Amniotic epithelial cell (primary cell): ENCODE measurements at regions not wholly inside any gene's neighbourhood (a gene's known extent, or its start where the extent isn't known, plus 50 kb on each side); places are given as distances from the start of the nearest gene placed in this dataset.
"Not testable (repeated sequence)": the region's sequence is repeated elsewhere in the genome, so short reads cannot be mapped to it uniquely, and the experiment has no call there.

Experiments used
- DNase-seq: peaks from one replicate; pipeline ENCODE4 v3.0.0-alpha.2; 2010; ENCODE audit warnings: low read depth

DNA sequence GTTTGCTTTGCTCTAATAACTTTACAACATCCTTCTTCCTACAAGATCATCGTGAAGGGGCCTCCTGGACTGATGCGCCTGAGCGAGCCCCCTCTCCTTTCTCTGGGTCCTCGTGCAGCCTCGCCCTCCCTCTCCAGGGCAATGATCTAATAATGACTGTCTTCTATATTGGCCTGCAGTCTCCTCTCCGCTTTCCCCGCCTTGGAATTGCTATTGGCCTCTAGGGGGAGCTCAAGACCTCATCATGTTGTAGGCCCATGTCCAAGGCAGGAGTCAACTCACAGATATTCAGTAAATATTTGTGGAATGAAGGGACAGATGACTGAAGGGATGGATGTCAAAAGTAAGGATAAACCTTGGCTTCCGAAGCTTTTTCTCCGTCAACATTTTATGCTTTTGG, 1180.3 kb downstream of the TYW1 start:
- DNase-seq = peak; percentile 7

DNA sequence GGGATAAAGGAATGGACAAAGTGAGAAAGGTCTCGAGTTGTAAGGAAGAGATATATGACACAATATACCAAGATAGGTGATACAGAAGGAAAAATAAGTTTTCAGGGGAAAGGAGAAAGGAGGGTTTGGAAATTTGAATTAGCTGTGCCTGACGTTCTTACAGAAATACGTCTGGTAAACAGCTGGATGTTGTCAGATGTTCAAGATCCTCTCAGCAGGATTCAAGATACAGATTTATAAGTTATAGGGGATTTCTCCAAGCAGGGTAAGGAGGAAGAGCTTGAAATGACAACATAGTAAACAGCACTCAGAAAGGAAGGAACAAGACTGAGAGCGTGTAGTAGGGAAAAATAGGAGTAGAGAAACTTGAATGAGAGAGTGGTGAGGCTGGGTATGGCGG, 1184.1 kb downstream of the TYW1 start:
- no peak for DNase-seq

DNA sequence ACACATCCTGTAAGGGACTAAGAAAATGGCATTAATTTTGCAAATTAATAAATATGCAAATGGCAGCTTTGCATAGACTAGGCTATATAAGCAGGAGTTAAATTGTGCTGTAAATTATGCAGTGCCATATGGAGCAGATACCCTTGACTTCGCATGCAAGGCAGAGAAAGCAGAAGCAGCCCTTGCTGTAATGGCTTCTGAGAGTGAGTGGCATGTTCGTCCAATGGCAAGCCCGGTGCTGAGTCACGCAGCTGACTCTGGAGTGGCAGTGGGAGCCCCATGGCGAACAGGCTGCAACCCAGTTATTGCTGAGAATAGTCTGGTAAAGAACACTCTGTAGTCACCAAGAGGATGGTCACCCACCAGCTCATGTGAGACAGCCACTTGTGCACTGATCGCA, 1186.5 kb downstream of the TYW1 start:
- no peak for DNase-seq

DNA sequence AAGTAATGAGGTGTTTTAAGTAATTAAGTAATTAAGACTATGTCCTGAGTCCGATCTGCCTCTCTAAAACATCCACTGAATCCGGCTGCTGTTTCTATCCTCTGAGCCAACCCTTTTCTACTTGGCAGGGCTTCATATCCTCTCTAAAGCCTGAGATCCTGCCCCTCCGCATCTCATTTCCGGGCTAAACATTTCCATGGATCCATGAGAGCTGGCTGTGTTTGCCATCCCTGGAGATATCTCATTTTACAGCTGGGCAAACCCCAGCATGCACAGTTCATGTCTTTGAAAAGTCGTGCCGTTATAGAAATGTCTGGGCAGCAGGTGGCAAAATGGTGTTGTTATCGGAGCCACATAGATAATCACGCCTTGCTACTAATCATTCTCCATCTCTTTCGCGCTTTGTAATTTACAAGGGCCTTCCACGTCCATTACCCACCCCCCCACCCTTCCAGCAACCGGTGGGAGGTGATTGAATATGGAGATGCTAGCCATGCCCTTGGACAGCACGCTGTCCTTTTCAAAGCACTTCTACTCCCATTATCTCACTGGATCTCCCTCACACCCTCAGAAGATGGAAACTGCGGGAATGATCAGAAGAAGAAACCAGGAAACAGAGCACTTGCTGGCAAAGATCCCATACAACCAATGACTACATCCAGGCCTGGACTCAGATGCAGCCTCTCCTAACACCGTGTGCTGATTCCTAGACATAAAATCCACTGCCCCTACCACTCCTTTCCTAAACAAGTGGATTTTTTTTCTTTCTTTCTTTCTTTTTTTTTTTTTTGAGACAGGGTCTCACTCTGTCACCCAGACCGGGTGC, 1189.2 kb downstream of the TYW1 start:
- DNase-seq = no peak

DNA sequence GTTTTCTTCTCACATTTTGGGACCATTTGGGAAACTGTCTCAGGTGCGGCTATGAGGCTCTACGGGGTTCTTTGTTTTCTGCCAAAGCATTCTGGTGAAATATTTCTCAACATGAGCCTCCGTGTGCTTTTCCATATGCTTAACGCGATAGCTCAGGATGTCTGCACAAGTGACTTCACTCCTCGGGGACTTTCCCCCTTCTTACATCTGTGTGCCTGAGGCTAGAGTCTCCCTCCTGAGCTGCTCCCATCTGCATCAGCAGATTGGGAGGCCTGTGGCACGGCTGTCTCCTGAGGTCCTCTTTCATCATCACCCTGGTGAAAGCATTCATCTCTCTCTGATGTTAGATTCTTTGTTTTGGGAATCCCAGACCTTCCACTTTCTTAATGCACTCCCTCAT, 1190.9 kb downstream of the TYW1 start:
- DNase-seq = no peak

DNA sequence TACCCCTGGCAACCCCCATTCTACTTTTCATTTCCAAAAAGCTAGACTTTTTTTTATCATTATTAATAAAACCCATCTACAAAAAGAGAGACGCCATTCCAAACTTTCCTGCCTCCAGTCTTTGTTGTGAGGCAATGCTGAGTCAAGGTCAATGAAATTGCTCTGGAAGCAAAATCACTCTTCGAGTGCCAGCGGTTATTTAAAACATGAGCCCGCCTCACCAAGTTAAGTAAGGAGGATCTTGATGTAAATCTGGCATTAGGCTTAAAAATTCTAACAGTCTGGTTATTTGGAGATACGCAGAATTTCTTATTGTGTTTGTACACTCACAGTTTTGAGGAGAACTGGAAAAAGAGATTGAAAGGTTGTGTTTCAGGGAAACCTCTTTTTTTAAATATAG, 1196.3 kb downstream of the TYW1 start:
- DNase-seq = no peak

DNA sequence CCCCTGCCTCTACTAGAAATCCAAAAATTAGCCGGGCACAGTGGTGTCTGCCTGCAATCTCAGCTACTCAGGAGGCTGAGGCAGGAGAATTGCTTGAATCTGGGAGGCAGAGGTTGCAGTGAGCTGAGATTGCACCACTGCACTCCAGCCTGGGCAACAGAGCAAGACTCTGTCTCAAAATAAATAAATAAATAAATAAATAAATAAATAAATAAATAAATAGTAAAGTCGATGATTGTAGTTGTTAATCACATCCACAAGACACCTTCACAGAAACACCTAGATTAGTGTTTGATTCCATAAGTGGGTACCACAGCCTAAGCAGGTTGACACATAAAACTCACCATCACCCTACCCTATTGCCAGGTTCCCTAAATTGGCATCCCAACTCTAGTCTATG, 1199.0 kb downstream of the TYW1 start:
- DNase-seq = not testable (repeated sequence)

DNA sequence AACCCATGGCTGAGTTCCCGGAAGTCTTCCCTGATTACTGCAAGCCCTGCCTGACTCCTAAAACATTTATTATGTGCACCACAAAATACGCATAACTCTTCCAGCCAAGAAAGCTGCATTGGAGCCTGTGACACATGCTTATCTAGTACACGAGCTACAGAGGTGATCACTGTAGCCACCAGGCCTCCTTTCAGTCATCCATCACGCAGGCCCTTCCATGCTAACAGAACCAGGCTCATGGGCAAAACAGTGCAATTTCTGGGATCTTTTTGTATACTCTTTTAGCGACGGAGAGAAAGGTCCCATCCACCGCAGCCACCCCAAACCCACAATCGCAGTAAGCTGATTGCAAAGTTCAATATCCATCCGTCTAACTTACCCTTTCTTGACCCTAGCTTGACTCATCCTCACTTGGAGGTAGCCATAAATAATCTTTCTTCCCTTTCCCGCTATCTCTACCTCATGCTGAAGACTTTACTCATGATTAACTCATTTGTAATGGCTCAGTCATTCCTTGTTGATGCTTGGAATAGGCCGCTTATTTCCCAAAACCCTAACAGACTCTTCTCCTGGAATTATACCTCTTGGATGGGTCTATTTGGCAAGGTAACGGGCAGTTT, 1203.5 kb downstream of the TYW1 start:
- DNase-seq = no peak

DNA sequence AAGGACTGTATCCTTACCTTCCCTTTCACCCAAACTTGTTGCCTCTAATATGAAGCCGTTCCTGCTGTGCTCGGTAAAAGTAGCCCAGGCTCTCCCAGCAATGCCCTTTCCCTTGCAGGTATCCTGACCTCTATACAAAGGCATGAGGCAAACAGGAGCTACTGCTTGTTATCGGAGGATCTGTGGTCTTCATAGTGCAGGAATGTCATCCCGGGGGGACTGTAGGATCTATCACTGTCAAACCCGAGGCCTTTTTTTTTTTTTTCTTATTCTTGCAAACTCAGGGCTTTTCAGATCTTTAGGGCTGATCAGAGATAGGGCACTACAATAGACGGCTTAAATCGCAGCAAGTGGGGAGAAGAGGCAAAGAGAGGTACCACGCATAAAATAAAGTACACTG, 1206.6 kb downstream of the TYW1 start:
- no peak for DNase-seq

DNA sequence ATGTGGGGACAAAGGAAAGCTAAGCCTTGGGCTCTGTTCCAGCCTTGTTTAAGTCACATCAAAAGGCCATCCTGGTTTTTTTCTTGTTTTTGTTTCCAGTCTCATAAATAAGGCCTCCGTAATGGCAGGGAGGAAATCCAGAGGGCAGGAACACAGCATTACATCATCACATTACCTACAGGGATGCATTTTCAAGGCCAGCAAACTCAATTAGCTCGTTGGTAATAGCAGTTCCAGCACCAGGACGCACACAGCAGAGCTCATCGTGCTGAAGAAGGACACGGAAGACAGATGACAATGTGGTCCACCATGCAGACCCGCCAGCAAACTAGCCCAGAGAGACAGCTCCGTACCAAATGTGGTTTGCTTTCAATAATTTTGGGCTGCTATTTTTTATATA, 1209.2 kb downstream of the TYW1 start:
- DNase-seq = no peak

DNA sequence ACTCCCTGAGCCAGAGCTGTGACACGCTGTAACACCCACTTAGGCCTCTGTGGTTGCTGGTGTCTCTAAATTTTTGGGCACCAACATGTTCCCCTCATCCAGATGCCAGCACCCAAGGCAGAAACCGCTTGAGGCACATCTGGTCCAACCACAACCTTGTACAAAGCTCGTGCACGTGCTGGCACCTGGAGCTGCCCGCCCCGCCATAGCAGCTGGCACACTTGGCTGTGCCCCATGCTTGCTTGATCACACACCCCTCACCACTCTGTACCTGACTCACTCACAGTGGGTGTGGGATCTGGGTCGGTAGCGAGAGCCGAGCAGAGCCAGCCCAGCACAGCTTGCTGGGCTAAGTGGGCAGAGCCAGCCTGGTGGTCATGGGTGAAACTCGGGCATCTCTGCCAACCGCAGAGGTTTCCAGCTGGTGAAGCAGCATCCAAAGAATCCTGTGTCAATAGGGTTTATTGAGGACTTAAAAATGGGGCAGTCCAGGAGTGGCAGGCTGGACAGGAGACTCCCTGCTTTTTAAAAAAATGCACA, 1210.4 kb downstream of the TYW1 start:
- DNase-seq = no peak

DNA sequence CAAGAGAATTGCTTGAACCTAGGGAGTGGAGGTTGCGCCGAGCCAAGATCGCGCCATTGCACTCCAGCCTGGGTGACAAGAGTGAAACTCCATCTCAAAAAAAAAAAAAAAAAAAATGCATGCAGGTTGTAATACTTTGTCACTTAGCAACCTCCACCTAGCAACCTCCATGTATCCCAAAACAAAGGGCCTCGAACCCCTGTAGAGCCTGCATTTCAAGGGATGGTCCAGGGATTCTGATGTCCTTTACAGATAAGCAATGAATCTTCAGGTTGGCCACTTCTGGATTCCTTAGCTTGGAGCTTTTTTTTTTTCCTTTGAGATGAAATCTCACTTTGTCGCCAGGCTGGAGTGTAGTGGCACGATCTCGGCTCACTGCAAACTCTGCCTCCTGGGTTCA, 1211.0 kb downstream of the TYW1 start:
- no peak for DNase-seq

DNA sequence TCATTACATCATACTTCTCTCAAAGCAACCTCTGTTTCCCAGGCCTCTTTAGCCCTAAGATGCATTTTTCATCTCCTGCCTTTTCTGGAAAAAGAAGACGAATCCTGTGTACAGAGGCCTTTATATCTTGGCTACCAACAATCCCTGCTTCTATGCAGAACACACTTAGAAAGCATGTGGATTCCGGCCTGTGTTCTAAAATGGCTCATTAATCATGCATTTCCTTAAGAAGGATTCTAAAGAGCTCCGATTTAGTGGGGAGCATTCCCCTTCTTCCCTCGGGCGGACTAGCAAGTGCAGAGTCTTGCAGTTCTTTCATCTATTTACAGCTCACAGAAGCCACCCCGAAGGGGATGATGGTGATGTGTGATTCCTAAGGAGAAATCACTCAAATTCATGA, 1212.9 kb downstream of the TYW1 start:
- DNase-seq = no peak

DNA sequence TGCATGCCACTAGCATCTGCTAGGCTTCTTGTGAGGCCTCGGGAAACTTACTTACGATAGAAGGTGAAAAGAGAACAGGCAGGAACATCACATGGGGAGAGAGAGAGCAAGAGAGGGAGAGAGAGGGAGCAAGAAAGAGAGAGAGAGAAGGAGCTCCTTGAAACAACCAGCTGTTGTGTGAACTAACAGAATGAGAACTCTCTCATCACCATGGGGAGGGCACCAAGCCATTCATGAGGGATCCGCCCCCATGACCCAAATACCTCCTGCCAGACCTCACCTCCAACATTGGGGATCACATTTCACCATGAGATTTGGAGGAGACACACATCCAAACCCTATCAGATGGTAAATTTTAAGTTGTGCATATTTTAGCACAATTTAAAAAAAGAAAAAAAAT, 1217.2 kb downstream of the TYW1 start:
- DNase-seq = no peak

DNA sequence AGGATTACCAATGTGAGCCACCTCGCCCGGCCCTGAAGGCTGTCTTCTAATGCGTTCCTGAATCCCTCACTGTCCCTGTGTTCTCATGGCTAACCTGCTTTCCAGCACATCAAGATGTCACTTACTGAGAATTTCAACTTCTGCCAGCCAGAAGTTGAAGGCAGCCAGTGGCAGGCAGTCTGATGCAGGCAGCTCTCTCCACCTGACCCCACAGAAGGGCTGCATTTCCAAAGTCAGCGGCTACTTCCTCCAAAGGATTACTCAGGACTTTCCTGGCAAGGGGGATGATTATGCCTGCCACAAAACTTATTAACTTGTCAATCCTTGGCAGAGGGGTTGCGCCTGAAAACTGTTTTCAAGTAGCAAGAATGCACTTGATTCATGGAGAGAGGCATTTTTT, 1219.4 kb downstream of the TYW1 start:
- no peak for DNase-seq

DNA sequence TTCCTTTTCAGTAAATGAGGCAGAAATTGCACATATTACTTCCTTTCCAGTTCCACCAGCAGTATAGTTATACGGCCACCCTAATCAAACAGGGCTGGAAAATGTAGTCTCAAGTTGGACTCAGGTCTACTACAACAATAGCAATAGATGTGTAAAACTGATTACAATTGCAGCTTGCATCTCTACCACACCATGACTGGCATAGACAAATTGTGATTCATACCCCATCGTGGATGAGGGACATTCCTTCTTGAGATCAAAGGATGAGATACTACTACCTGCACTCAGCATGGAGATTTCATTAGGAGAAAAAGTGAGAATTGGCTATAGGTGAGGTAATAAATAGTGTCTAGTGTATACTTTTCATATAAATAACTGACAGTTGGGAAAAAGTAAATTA, 1220.8 kb downstream of the TYW1 start:
- no peak for DNase-seq

DNA sequence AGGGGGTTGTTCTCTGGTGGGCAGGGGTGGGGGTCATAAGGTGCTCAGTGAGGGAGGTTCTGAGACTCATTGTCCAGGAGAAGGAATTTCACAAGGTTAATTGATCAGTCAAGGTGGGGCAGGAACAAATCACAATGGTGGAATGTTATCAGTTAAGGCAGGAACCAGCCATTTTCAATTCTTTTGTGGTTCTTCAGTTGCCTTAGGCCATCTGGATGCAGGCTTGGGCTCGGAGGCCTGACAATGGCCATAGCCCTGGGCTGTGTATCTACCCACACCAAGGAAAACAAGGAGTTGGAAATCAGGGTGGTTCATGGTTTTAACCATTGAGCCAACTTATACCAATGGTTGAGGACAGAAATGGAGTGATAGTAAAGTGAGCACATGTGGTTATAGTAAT, 1221.8 kb downstream of the TYW1 start:
- no peak for DNase-seq

DNA sequence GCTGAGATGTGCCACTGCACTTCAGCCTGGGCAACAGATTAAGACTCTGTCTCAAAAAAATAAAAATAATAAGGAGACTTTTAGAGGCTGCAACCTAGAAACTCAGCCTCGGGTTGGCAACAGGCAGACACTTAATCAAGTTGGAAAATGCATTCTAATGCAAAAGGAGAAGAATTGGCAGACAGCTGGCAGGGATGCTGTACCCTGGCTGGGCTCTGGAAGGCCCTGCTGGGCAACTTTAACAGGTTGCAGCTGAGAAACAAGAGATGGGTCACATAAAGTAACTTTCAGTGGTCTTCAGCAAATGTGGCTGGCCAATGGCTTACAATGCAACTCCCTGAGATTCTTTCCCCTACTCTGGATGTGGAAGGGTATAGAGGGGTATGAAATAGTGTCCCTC, 1225.7 kb downstream of the TYW1 start:
- no peak for DNase-seq

DNA sequence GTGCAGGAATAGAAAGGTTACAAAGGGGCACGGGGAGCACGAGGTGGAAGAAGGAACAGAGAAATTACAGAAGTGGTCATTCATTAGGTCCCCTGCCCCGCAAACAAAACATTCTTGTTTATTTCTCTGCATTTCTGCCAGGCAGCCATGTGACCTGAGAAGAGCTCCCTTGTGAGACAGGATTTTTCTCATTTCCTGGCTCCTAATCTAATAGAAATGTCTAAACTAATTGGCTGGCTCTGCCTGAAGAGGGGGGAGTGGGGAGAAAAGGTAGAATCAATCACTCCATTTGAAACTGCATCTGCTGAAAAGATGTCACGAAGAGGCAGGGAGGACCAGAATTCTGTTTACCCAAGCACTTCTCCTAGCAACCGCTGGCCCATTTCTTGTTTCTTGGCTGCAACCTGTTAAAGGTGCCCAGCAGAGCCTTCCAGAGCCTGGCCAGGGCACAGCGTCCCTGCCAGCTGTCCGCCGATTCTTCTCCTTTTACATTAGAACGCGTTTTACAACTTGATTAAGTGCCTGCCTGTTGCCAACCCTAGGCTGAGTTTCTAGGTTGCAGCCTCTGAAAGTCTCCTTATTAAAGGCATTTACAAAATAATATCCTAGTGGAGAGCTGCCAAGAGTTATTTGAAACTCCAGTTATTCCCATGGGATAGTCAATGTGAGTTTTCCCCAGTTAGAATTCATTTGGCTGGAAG, 1227.6 kb downstream of the TYW1 start:
- no peak for DNase-seq

DNA sequence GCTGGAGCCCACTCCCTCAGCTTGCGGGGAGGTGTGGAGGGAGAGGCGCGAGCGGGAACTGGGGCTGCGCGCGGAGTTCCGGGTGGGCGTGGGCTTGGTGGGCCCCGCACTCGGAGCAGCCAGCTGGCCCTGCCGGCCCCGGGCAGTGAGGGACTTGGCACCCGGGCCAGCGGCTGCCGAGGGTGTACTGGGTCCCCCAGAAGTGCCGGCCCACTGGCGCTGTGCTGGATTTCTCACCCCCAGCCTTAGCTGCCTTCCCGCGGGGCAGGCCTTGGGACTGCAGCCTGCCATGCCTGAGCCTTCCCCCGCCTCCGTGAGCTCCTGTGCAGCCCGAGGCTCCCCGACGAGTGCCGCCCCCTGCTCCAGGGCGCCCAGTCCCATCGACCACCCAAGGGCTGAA, 1234.4 kb downstream of the TYW1 start:
- DNase-seq = not testable (repeated sequence)

DNA sequence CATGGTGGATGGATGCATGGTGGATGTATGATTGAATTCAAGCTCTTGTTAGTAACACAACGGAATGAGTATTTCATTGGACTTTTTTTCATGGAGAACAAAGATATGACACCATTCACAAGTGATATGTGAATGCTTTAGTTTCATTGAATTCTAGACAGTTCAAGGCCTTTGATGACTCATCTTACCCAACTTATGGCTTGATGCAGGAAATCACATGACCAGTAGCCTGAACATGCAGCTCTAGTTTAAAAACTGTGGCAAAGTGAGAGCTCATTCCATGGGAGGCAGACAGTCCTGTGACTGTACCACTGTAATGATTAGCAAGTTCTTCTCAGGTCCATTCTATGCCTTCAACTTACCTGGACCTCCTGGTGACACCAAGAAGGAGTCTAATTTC, 1239.3 kb downstream of the TYW1 start:
- DNase-seq = no peak

DNA sequence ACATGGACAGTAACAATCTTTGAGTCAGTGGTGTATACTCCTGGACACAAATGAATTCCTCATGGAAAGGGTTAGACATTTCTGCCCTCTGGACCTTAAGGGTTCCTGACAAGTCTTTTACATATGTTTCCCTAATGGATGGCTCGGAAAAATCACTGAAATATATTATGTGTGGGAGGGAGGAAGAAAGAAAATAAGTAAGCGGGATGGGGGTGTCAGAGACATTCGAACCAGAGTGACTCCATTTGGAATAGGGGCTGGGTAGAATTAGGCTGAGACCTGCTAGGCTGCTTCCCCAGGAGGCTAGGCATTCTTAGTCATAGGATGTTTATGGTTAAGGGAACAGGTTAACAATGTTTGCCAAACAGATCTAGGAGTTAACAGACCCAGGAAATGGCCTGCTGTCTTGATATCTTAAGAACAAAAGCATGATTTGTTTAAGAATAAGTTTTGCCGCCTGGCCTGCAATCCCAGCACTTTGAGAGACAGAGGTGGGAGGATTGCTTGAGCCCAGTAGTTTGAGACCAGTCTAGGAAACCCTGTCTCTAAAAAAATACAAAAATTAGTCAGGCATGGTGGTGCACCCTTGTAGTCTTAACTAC, 1241.7 kb downstream of the TYW1 start:
- no peak for DNase-seq

DNA sequence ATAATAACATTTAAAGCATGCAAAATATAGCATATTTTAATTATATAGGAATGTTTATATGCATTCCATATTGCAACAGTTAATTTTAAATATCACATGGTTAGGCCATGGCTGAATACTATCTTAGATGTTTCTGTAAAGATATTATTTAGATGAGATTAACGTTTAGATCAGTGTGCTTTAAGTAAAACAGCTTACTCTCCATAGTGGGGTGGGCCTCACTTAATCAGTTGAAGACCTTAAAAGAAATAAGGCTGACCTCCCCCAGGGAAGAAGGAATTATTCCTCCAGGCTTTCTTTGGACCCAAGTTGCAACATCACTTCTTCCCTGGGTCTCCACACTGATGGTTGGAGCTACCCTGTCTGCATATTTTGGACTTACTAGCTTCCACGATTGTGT, 1246.5 kb downstream of the TYW1 start:
- DNase-seq = no peak
